Sciatic nerve (tissue), 2 donors: ENCODE measurements at regions not wholly inside any gene's neighbourhood (a gene's known extent, or its start where the extent isn't known, plus 50 kb on each side); places are given as distances from the start of the nearest gene placed in this dataset.
A peak's percentile ranks its signal among the peaks of the same experiment; 100 is the strongest.
"Not testable (repeated sequence)": the region's sequence is repeated elsewhere in the genome, so short reads cannot be mapped to it uniquely, and the experiment has no call there.

Source experiments
- ATAC-seq: fragments of 200-7000 bp; cut with Tn5 transposase; one replicate; pipeline ENCODE4 v1.9.1; 2020; ENCODE audit warnings: mild to moderate bottlenecking, moderate library complexity
- DNase-seq: peaks from one replicate; pipeline ENCODE4 v3.0.0-alpha.2; 2020; ENCODE audit warnings: low spot score
- intact Hi-C: fragments of 100-400 bp; cut with DNase I; formaldehyde crosslinking; loops from one replicate; pipeline ENCODE4 v1.14.2; 2022
- donor health status: DM: no; HTN: no; CAD: no.
- donor health status: DM: no; HTN: no; CAD: no.

DNA sequence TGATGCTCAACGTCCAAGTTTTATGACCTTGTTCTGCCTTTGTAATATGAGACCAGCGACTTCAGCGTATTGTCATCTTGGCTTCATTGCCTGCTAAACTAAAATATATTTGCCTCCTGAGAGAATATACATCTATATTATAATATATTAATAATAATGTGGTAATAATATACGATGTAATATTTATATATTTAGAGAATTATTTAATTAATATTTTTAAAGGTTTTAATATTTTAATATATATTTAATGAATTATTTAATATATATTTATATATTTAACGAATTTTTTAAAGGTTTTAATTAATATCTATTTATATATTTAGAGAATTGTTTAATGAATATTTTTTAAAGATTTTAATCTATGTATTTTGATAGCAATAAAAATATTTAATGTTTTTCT, 700.7 kb downstream of the TAF11L14 start:
- ATAC-seq: no peak

DNA sequence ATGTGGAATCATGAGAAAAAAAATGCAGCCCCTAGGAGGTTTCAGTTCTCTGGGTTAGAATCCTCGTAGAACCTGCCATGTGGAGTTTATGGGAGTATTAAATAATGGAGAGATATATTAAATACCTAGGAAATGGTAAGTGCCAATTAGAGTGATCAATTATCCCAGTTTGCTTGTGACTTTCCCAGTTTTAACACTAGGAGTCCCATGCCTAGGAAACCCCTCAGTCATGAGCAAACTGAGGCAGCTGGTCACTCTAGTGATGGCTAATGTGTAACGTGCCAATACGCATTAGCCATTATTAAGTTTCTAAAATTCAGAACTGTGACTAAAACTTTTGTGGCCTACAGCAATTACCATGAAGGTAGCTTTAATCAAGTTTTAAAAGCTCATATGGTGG, 720.6 kb downstream of the TAF11L14 start:
- intact Hi-C loops: no loop called here

More for the DNA sequence above, 700.7 kb downstream of the TAF11L14 start:
- intact Hi-C loops: no loop called here
- DNase-seq: no peak

GRCh38 chr5:18357486-18357885, 723.2 kb downstream of the TAF11L14 start:
- DNase-seq (no peak), ATAC-seq (no peak)
- intact Hi-C loops: no loop called here

More for the DNA sequence above, 720.6 kb downstream of the TAF11L14 start:
- ATAC-seq (no peak), DNase-seq (no peak)

DNA sequence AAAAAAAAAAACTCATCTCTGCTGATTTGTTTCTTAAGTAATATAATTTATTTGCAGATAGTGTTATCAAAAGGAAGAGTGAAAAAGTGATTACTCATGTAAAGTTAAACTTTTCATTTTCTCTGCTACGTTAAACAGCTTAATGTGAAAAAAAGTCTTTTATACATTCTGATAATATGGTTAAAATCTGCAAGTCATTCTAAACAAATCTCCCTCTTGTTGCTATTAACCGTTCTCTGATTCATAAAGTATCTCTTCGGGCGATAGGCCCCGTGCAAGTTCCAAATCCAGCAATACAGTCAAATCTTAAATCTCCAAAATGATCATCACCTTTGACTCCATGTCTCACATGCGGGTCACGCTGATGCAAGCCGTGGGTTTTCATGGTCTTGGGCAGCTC, 732.0 kb downstream of the TAF11L14 start:
- DNase-seq (no peak), ATAC-seq (no peak)
- intact Hi-C loops: no loop called here

DNA sequence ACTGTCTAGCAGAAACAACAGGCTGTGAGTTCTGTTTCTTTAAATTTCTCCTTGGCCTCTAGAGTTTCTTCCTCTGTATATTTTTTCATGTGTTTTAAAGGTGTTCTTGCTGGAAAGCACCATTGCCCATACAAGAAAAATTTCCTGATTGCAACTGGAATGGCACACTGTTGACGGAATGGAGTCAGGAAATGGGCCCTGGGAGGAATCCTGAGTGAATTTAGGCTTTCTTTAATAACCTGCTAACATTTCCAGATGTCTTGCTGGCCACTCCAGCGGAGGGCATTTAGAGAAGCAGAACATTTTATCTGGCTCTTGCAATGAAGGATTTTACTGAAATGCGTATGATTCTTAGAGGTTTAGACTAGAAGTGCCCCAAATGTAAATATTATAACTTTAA, 736.3 kb downstream of the TAF11L14 start:
- ATAC-seq (no peak), DNase-seq (no peak)
- intact Hi-C loops: no loop called here

GRCh38 chr5:18375641-18376040, 741.4 kb downstream of the TAF11L14 start:
- intact Hi-C loops: no loop called here
- ATAC-seq: no peak
- DNase-seq: no peak

DNA sequence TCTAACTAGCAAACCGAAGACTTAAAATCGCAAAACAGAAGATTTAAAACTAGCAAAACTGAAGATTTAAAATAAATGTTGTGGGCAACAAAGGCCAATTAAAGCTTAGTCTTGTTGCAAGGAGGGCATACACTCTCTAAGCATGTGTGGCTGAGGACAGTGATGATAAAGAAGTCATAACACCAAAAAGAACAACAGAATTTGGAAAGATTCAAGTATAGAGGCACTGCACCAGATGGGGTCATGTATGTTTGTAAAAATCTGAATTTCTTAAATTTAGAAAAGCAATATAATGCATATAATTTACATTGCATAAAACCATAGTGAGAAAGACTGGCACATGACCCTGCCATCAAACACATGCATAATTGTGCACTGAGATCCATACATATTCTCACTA, 743.8 kb downstream of the TAF11L14 start:
- DNase-seq (no peak), ATAC-seq (no peak)
- intact Hi-C loops: no loop called here

DNA sequence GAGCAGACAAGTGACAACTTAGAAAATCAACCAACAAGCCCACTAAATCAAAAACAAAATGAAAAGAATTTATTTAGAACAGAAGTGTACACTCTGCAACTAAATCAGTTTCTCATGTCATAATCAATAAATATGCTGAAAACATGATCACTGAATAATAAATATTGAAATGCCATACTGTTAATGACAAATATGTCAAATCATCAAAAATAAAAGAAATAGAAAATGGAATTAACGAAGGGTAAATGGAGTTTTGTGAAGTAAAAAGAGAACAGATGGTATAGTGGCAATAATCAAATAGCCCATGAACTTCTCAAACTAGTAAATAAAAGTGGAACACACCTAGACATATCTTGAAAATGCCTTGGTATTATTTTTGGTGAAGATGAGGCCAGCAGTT, 744.9 kb downstream of the TAF11L14 start:
- DNase-seq (no peak), ATAC-seq (no peak)
- intact Hi-C loops: no loop called here

- ATAC-seq: no peak
- no peak for DNase-seq
- intact Hi-C loops: no loop called here
Observed at GRCh38 chr5:18380729-18381362, 746.6 kb downstream of the TAF11L14 start.

GRCh38 chr5:18393565-18394442, 759.5 kb downstream of the TAF11L14 start:
- intact Hi-C loops: no loop called here
- ATAC-seq (peak; percentile 58), DNase-seq (peak; percentile 76)

GRCh38 chr5:18394443-18394804, 760.2 kb downstream of the TAF11L14 start:
- intact Hi-C loops: no loop called here
- ATAC-seq: no peak
- no peak for DNase-seq

DNA sequence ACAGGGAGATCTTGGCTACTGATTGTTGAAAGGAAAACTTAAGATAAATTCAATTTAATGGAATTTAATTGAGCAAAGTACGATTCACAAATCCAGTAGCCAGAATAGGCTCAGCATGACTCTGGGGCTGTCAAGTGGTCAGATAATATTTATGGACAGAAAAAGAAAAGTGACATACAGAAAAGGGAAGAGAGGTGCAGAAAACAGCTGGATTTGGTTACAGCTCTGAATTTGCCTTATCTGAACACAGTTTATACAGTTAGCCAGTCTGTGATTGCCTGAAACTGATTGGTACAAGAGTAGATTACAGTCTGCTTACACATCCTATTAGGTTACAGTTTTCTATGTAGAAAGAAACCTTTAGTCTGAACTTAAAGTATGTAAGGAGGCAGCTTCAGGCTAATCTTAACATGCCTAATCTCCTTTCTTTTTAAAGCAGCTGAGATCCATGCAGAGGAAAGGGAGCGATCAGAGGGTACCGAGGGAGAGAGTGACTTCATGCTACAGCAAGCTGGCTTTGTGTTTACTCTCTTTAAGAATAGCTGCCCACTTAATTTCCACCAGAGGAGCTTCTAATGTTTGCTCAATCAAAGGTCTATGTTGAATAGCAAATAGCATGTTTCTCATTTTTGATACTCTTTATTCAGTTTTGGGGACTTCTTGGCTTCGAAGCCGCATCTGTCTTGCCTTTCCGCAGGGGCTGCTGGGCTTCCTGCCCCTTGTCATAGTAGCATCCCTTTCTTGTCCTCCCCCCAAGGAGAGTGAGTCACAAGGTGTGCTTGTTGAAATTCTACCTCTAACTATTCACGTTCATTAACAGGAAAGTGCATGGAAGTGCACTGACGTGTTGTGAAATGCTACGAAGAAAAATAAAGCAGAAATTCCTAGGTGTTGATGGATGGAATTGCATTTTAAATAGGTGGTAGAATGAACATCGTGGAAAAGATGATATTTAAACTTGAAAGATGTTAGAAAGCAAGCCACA, 761.2 kb downstream of the TAF11L14 start:
- DNase-seq: no peak
- intact Hi-C loops: no loop called here
- no peak for ATAC-seq

DNA sequence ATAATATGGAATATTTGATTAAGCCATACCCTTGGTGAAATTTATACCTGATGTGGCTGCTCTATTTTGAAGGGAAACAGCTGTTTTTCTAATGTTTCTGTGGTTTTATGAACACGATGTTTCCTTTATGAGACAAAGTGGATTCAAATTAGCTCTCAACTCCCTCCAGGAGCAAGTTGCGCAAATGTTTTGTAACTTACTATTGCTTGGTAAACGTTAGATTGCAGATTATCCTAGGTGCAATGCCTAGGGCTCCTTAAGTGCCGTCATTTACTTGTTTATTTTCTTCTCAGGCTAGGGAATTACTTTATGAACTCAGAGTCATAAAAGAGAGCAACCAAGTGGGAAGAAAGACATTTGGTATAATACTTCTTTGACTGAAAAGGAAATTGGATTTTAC, 763.1 kb downstream of the TAF11L14 start:
- ATAC-seq (no peak), DNase-seq (no peak)
- intact Hi-C loops: no loop called here

- no peak for DNase-seq
- intact Hi-C loops: no loop called here
- no peak for ATAC-seq
Observed at GRCh38 chr5:18397891-18398290, 763.6 kb downstream of the TAF11L14 start.

DNA sequence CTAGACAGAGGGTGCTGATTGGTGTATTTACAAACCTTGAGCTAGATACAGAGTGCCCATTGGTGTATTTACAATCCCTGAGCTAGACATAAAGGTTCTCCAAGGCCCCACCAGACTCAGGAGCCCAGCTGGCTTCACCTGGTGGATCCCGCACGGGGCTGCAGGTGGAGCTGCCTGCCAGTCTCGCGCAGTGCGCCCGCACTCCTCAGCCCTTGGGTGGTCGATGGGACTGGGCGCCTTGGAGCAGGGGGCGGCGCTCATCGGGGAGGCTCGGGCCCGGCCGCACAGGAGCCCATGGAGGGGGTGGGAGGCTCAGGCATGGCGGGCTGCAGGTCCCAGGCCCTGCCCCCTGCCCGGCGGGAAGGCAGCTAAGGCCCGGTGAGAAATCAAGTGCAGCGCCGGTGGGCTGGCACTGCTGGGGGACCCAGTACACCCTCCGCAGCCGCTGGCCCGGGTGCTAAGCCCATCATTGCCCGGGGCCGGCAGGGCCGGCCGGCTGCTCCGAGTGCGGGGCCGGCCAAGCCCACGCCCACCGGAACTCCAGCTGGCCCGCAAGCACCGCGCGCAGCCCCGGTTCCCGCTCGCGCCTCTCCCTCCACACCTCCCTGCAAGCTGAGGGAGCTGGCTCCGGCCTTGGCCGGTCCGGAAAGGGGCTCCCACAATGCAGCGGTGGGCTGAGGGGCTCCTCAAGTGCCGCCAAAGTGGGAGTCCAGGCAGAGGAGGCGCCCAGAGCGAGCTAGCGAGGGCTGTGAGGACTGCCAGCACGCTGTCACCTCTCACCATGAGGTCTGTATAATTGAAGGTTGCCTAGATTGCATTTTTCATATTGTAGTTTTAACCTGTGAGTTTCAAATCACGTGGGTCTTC, 765.4 kb downstream of the TAF11L14 start:
- DNase-seq, ATAC-seq, intact Hi-C loops: not testable (repeated sequence)

- intact Hi-C loops: no loop called here
- DNase-seq (no peak), ATAC-seq (no peak)
Observed at GRCh38 chr5:18403141-18403540, 768.9 kb downstream of the TAF11L14 start.

DNA sequence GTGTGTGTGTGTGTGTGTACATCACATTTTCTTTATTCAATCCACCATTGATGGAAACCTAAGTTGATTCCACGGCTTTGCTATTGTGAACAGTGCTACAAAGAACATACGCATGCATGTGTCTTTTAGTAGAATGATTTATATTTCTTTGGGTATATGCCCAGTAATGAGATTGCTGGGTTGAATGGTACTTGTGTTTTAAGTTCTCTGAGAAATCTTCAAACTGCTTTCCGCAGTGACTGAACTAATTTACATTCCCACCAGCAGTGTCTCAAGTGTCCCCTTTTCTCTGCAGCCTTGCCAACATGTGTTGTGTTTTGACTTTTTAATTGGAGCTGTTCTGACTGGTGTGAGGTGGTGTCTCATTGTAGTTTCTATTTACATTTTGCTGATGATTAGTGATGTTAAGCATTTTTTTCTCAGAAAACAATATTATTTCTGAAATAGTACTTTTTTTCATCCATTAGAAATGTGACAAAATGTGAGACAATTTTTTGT, 769.7 kb downstream of the TAF11L14 start:
- ATAC-seq (no peak), DNase-seq (no peak)
- intact Hi-C loops: no loop called here

GRCh38 chr5:18420711-18421110, 786.5 kb downstream of the TAF11L14 start:
- DNase-seq (no peak), ATAC-seq (no peak)
- intact Hi-C loops: no loop called here
